CD14-positive monocyte (primary cell): ENCODE measurements at regions not wholly inside any gene's neighbourhood (a gene's known extent, or its start where the extent isn't known, plus 50 kb on each side); places are given as distances from the start of the nearest gene placed in this dataset.

Experiments used
- DNase-seq, 3 donors: peaks; one replicate each; pipeline ENCODE4 v3.0.0-alpha.2; 2011 to 2022
- H2AFZ ChIP-seq: 2 replicates; pipeline ENCODE4 v1.6.0; 2012; ENCODE audit warnings: mild to moderate bottlenecking, low read depth, low read length, inconsistent platforms; ENCODE audit not compliant: insufficient read depth, poor library complexity, severe bottlenecking
- H3K27ac ChIP-seq, 2 donors: 1 replicate in 1 of 2; 2 replicates in 1 of 2; pipeline ENCODE4 v1.5.1; 2012 to 2013; ENCODE audit warnings: low read length in 2 of 2, control low read depth in 1 of 2, inconsistent platforms in 1 of 2, low read depth in 1 of 2, mild to moderate bottlenecking in 1 of 2
- H3K27me3 ChIP-seq, 2 donors: one replicate each; pipeline versions ENCODE4 v1.6.0 to v1.6.1; 2011 to 2013; ENCODE audit warnings: low read length in 2 of 2; ENCODE audit not compliant: control insufficient read depth in 2 of 2, insufficient read depth in 2 of 2
- H3K36me3 ChIP-seq, 2 donors: replicated peaks in 1 of 2; 1 replicate in 1 of 2; 2 replicates in 1 of 2; pipeline versions ENCODE4 v1.5.1 to v1.6.1; 2012 to 2013; ENCODE audit warnings: low read length in 2 of 2, control low read depth in 1 of 2, inconsistent platforms in 1 of 2, mild to moderate bottlenecking in 1 of 2; ENCODE audit not compliant: insufficient read depth in 2 of 2, control insufficient read depth in 1 of 2
- H3K4me1 ChIP-seq, 2 donors: 1 replicate in 1 of 2; 2 replicates in 1 of 2; pipeline versions ENCODE4 v1.5.1 to v1.6.1; 2012 to 2013; ENCODE audit warnings: low read length in 2 of 2, control low read depth in 1 of 2, inconsistent platforms in 1 of 2, mild to moderate bottlenecking in 1 of 2, moderate library complexity in 1 of 2; ENCODE audit not compliant: insufficient read depth in 2 of 2, control insufficient read depth in 1 of 2
- H3K4me2 ChIP-seq: replicated peaks from 2 replicates; pipeline ENCODE3; 2012; ENCODE audit warnings: low read length, moderate library complexity, mild to moderate bottlenecking; ENCODE audit not compliant: poor library complexity, severe bottlenecking; ENCODE audit errors: extremely low read depth
- H3K4me3 ChIP-seq, 3 experiments: fragments of 200-600 bp in 1 of 3; sonication (generic) in 1 of 3; replicated peaks in 1 of 3; 1 replicate in 2 of 3; 2 replicates in 1 of 3; pipeline ENCODE4 v1.5.1; 2011 to 2013; ENCODE audit warnings: low read length in 3 of 3, mild to moderate bottlenecking in 3 of 3, control low read depth in 2 of 3, low read depth in 2 of 3, inconsistent platforms in 1 of 3, moderate library complexity in 1 of 3
- H3K79me2 ChIP-seq: 2 replicates; pipeline ENCODE4 v1.6.0; 2012; ENCODE audit warnings: mild to moderate bottlenecking, control low read depth, inconsistent platforms, low read length, moderate library complexity; ENCODE audit not compliant: insufficient read depth
- H3K9ac ChIP-seq: 2 replicates; pipeline ENCODE4 v1.6.0; 2017; ENCODE audit warnings: low read length, mild to moderate bottlenecking; ENCODE audit not compliant: insufficient read depth, poor library complexity, severe bottlenecking
- H3K9me3 ChIP-seq, 2 donors: replicated peaks in 1 of 2; 1 replicate in 1 of 2; 2 replicates in 1 of 2; pipeline versions ENCODE4 v1.5.1 to v1.6.1; 2012 to 2013; ENCODE audit warnings: low read length in 2 of 2, control low read depth in 1 of 2; ENCODE audit not compliant: control insufficient read depth in 1 of 2, insufficient read depth in 1 of 2
- H4K20me1 ChIP-seq: 2 replicates; pipeline ENCODE4 v1.6.0; 2012; ENCODE audit warnings: mild to moderate bottlenecking, low read length, control low read depth, moderate library complexity; ENCODE audit not compliant: insufficient read depth
- H3K27ac Mint-ChIP-seq, 7 donors: one replicate each; pipeline ENCODE4 v1.8.0; 2020; ENCODE audit warnings: mild to moderate bottlenecking in 7 of 7, mixed read lengths in 7 of 7, moderate library complexity in 6 of 7, inconsistent platforms in 2 of 7
- H3K27me3 Mint-ChIP-seq, 3 donors: one replicate each; pipeline ENCODE4 v1.8.0; 2021 to 2022; ENCODE audit warnings: low read depth in 3 of 3, mild to moderate bottlenecking in 3 of 3, mixed read lengths in 3 of 3, moderate library complexity in 3 of 3, inconsistent platforms in 1 of 3
- H3K36me3 Mint-ChIP-seq, 2 donors: one replicate each; pipeline ENCODE4 v1.8.0; 2020; ENCODE audit warnings: mixed read lengths in 2 of 2, inconsistent platforms in 1 of 2, mild to moderate bottlenecking in 1 of 2
- H3K4me1 Mint-ChIP-seq: one replicate; pipeline ENCODE4 v1.8.0; 2020; ENCODE audit warnings: mild to moderate bottlenecking, mixed read lengths
- H3K4me3 Mint-ChIP-seq, 2 donors: one replicate each; pipeline ENCODE4 v1.8.0; 2020; ENCODE audit warnings: mild to moderate bottlenecking in 2 of 2, mixed read lengths in 2 of 2, moderate library complexity in 1 of 2
- H3K9me3 Mint-ChIP-seq, 7 donors: one replicate each; pipeline ENCODE4 v1.8.0; 2020 to 2022; ENCODE audit warnings: mixed read lengths in 7 of 7, mild to moderate bottlenecking in 6 of 7, moderate library complexity in 6 of 7, inconsistent platforms in 2 of 7
- WGBS: methylation state at CpG from one replicate; pipeline ENCODE4 v1.1.5; 2013; ENCODE audit warnings: missing lambda C conversion rate; ENCODE audit not compliant: insufficient coverage; 5-methylcytosine and 5-hydroxymethylcytosine counted together
- intact Hi-C, 2 donors: fragments of 100-400 bp; cut with micrococcal nuclease; formaldehyde crosslinking; loops; one replicate each; pipeline versions ENCODE4 v1.15.0 to v1.15.1; 2023
- TF ChIP-seq, protein P1 (sequence below): fragments of 200-600 bp; IDR thresholded peaks from one replicate; pipeline ENCODE4 v1.8.0; 2022; ENCODE audit warnings: antibody characterized with exemption, mild to moderate bottlenecking

DNA sequence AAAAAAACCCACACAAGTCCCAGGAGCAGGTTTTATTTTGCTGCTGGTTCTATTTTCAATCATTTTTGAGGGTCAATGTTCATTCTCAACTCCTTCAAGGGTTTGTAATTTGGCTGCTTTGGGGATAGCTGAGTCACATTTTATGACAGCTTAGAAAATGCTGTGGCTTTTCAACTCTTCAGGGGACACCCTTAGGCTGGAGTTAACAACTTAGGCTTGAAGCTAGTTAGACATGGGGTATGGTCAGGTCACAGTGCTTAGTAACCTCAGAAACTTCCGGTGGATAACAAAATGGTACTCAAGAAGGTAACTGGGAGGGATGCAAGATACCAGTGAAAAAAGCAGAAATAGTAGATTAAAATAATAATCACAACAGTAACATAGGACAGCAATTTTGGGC lies 308.8 kb downstream of the HHIPL2 start:
- H3K36me3 Mint-ChIP-seq: no peaks in the 10 kb centered on the region
- Histone ChIP-seq H3K4me3 (no peak overlapping the region), H4K20me1 (no peaks in the 10 kb centered on the region), H3K36me3 (no peaks in the 10 kb centered on the region), H2AFZ (no peak overlapping the region), H3K79me2 (no peaks in the 10 kb centered on the region), H3K27me3 (no peaks in the 10 kb centered on the region), H3K4me1 (no peaks in the 10 kb centered on the region), H3K4me2 (no peak overlapping the region), H3K27ac (no peak overlapping the region), H3K9ac (no peak overlapping the region), H3K9me3 (no peaks in the 10 kb centered on the region)
- H3K27me3 Mint-ChIP-seq: no peaks in the 10 kb centered on the region
- no peak overlapping the region for H3K4me3 Mint-ChIP-seq
- TF ChIP-seq, protein P1, sequence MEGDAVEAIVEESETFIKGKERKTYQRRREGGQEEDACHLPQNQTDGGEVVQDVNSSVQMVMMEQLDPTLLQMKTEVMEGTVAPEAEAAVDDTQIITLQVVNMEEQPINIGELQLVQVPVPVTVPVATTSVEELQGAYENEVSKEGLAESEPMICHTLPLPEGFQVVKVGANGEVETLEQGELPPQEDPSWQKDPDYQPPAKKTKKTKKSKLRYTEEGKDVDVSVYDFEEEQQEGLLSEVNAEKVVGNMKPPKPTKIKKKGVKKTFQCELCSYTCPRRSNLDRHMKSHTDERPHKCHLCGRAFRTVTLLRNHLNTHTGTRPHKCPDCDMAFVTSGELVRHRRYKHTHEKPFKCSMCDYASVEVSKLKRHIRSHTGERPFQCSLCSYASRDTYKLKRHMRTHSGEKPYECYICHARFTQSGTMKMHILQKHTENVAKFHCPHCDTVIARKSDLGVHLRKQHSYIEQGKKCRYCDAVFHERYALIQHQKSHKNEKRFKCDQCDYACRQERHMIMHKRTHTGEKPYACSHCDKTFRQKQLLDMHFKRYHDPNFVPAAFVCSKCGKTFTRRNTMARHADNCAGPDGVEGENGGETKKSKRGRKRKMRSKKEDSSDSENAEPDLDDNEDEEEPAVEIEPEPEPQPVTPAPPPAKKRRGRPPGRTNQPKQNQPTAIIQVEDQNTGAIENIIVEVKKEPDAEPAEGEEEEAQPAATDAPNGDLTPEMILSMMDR: no peak
- H3K9me3 Mint-ChIP-seq: peaks cover 0 to 3% (median 1%) of the 10 kb centered on the region in 7 donors
- H3K4me1 Mint-ChIP-seq: no peaks in the 10 kb centered on the region
- intact Hi-C loops: no loop called here
- DNase-seq: no peak
- no CpG with 5 or more reads among the region's 1 CpG for WGBS
- no peak overlapping the region for H3K27ac Mint-ChIP-seq

DNA sequence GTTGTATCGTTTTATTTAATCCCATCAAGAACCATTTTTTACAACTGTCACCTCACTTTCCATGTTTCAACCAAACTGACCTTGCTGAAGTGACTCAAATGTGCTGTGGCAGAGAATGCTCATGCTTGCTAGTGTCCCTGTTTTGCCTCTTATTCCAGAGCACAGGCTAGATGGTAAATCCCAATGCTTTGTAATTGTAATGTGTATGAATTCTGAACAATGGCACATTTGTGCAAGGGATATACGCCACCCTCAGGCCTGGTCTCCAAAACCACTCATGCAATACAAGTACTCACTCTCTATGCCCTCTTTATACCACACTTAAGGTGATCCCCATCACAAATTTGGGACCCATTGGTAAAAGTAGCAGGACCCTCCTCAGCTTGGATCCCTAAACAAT lies 313.6 kb downstream of the HHIPL2 start:
- H3K9me3 ChIP-seq: no peaks in the 10 kb centered on the region
- no peak overlapping the region for H2AFZ ChIP-seq
- H3K9ac ChIP-seq: no peak overlapping the region
- intact Hi-C loops: no loop called here
- H3K27me3 ChIP-seq: no peaks in the 10 kb centered on the region
- no peak overlapping the region for H3K4me3 Mint-ChIP-seq
- no peaks in the 10 kb centered on the region for H3K4me1 Mint-ChIP-seq
- TF ChIP-seq, protein P1: no peak
- no peak overlapping the region for H3K27ac Mint-ChIP-seq
- DNase-seq: no peak
- H3K4me1 ChIP-seq: no peaks in the 10 kb centered on the region
- no peaks in the 10 kb centered on the region for H3K79me2 ChIP-seq
- H3K27me3 Mint-ChIP-seq: no peaks in the 10 kb centered on the region
- peaks cover 0 to 6% (median 0%) of the 10 kb centered on the region in 7 donors for H3K9me3 Mint-ChIP-seq
- no peak overlapping the region for H3K27ac ChIP-seq
- no peaks in the 10 kb centered on the region for H4K20me1 ChIP-seq
- H3K36me3 ChIP-seq: no peaks in the 10 kb centered on the region
- no peak overlapping the region for H3K4me2 ChIP-seq
- no peaks in the 10 kb centered on the region for H3K36me3 Mint-ChIP-seq
- WGBS: 100% methylated on average over 1 of the region's 2 CpGs
- no peak overlapping the region for H3K4me3 ChIP-seq
